H9 (cell line): ENCODE measurements at regions not wholly inside any gene's neighbourhood (a gene's known extent, or its start where the extent isn't known, plus 50 kb on each side); places are given as distances from the start of the nearest gene placed in this dataset.

Experiments used
- DNase-seq: peaks from one replicate; pipeline ENCODE4 v3.0.0-alpha.2; 2017
- H2AFZ ChIP-seq: one replicate; pipeline ENCODE4 v1.6.1; 2013; ENCODE audit warnings: mild to moderate bottlenecking, low read length, control low read depth, moderate library complexity
- H2AK5ac ChIP-seq: 2 replicates; pipeline ENCODE4 v1.6.1; 2013; ENCODE audit warnings: low read length, control low read depth, mixed read lengths; ENCODE audit not compliant: insufficient read length
- H2BK120ac ChIP-seq: one replicate; pipeline ENCODE4 v1.6.1; 2013; ENCODE audit warnings: low read depth, mild to moderate bottlenecking, low read length, control low read depth, inconsistent platforms; ENCODE audit not compliant: poor library complexity, severe bottlenecking
- H2BK12ac ChIP-seq: 2 replicates; pipeline ENCODE4 v1.6.1; 2013; ENCODE audit warnings: low read length, control low read depth, mixed read lengths, low read depth; ENCODE audit not compliant: insufficient read length
- H2BK15ac ChIP-seq: 2 replicates; pipeline ENCODE4 v1.6.1; 2013; ENCODE audit warnings: low read depth, low read length, control low read depth
- H2BK20ac ChIP-seq: one replicate; pipeline ENCODE4 v1.6.1; 2013; ENCODE audit warnings: low read depth, mild to moderate bottlenecking, low read length, control low read depth, inconsistent platforms; ENCODE audit not compliant: poor library complexity, severe bottlenecking
- H2BK5ac ChIP-seq: 2 replicates; pipeline ENCODE4 v1.6.1; 2013; ENCODE audit warnings: low read length, control low read depth, mixed read lengths; ENCODE audit not compliant: insufficient read length
- H3K14ac ChIP-seq: 2 replicates; pipeline ENCODE4 v1.6.1; 2013; ENCODE audit warnings: low read length, control low read depth; ENCODE audit not compliant: insufficient read depth
- H3K18ac ChIP-seq: 2 replicates; pipeline ENCODE4 v1.6.1; 2013; ENCODE audit warnings: low read depth, mild to moderate bottlenecking, mixed read lengths, low read length, control low read depth; ENCODE audit not compliant: insufficient read length
- H3K23ac ChIP-seq: 2 replicates; pipeline ENCODE4 v1.6.1; 2013; ENCODE audit warnings: low read length, control low read depth, mixed read lengths, low read depth; ENCODE audit not compliant: insufficient read length
- H3K23me2 ChIP-seq: 2 replicates; pipeline ENCODE4 v1.6.1; 2013; ENCODE audit warnings: low read depth, mild to moderate bottlenecking, mixed read lengths, low read length, control low read depth; ENCODE audit not compliant: insufficient read length, poor library complexity, severe bottlenecking
- H3K27ac ChIP-seq: 2 replicates; pipeline ENCODE4 v1.5.1; 2013; ENCODE audit warnings: low read length, control low read depth, mixed read lengths, low read depth; ENCODE audit not compliant: insufficient read length
- H3K27me3 ChIP-seq: 2 replicates; pipeline ENCODE4 v1.6.1; 2013; ENCODE audit warnings: low read length, control low read depth, inconsistent platforms; ENCODE audit not compliant: insufficient read depth
- H3K4ac ChIP-seq: 2 replicates; pipeline ENCODE4 v1.6.1; 2013; ENCODE audit warnings: low read depth, mild to moderate bottlenecking, control low read depth, inconsistent platforms, low read length, moderate library complexity
- H3K4me1 ChIP-seq: 2 replicates; pipeline ENCODE4 v1.6.1; 2013; ENCODE audit warnings: low read length, control low read depth, inconsistent platforms; ENCODE audit not compliant: insufficient read depth
- H3K4me2 ChIP-seq: 2 replicates; pipeline ENCODE4 v1.6.1; 2013; ENCODE audit warnings: low read length, control low read depth, mixed read lengths; ENCODE audit not compliant: insufficient read length, insufficient read depth
- H3K56ac ChIP-seq: 2 replicates; pipeline ENCODE4 v1.6.1; 2013; ENCODE audit warnings: low read depth, mild to moderate bottlenecking, mixed read lengths, low read length, control low read depth; ENCODE audit not compliant: insufficient read length
- H3K79me1 ChIP-seq: 2 replicates; pipeline ENCODE4 v1.6.1; 2013; ENCODE audit warnings: low read depth, mild to moderate bottlenecking, moderate library complexity, low read length, control low read depth, inconsistent platforms; ENCODE audit not compliant: insufficient read depth, poor library complexity, severe bottlenecking
- H3K79me2 ChIP-seq: 2 replicates; pipeline ENCODE4 v1.6.1; 2013; ENCODE audit warnings: low read length, control low read depth, inconsistent platforms; ENCODE audit not compliant: insufficient read depth
- H3K9ac ChIP-seq: 2 replicates; pipeline ENCODE4 v1.6.1; 2013; ENCODE audit warnings: low read length, control low read depth, mixed read lengths; ENCODE audit not compliant: insufficient read length; ENCODE audit errors: extremely low read depth
- H3K9me3 ChIP-seq: one replicate; pipeline ENCODE4 v1.6.1; 2013; ENCODE audit warnings: low read depth, low read length, inconsistent platforms; ENCODE audit not compliant: control insufficient read depth
- H3T11ph ChIP-seq: one replicate; pipeline ENCODE4 v1.6.1; 2013; ENCODE audit warnings: mild to moderate bottlenecking, low read length, control low read depth, inconsistent platforms
- H4K20me1 ChIP-seq: one replicate; pipeline ENCODE4 v1.6.1; 2013; ENCODE audit not compliant: control insufficient read depth, insufficient read length, insufficient read depth
- H4K5ac ChIP-seq: 2 replicates; pipeline ENCODE4 v1.6.1; 2013; ENCODE audit warnings: low read depth, mild to moderate bottlenecking, mixed read lengths, low read length, control low read depth; ENCODE audit not compliant: insufficient read length
- H4K8ac ChIP-seq: replicated peaks from 2 replicates; pipeline ENCODE4 v1.6.1; 2013; ENCODE audit warnings: low read length, control low read depth, mixed read lengths, low read depth; ENCODE audit not compliant: insufficient read length
- H4K91ac ChIP-seq: 2 replicates; pipeline ENCODE4 v1.6.1; 2013; ENCODE audit warnings: low read depth, mild to moderate bottlenecking, moderate library complexity, mixed read lengths, low read length, control low read depth; ENCODE audit not compliant: insufficient read length
- H3K27ac Mint-ChIP-seq, 3 experiments: 2 replicates in 2 of 3; 3 replicates in 1 of 3; pipeline ENCODE4 v1.8.0; 2020 to 2021; ENCODE audit warnings: mixed read lengths in 3 of 3, mild to moderate bottlenecking in 1 of 3, moderate library complexity in 1 of 3
- H3K27me3 Mint-ChIP-seq: 2 replicates; pipeline ENCODE4 v1.8.0; 2021; ENCODE audit warnings: low read depth, mild to moderate bottlenecking, moderate library complexity, mixed read lengths
- H3K36me3 Mint-ChIP-seq, 3 experiments: 2 replicates in 2 of 3; 3 replicates in 1 of 3; pipeline ENCODE4 v1.8.0; 2020 to 2021; ENCODE audit warnings: low read depth in 3 of 3, mixed read lengths in 3 of 3; ENCODE audit not compliant: insufficient read depth in 1 of 3
- H3K4me1 Mint-ChIP-seq, 2 experiments: 2 replicates each; pipeline ENCODE4 v1.8.0; 2020; ENCODE audit warnings: mixed read lengths in 2 of 2
- H3K4me3 Mint-ChIP-seq, 2 experiments: 2 replicates in 1 of 2; 3 replicates in 1 of 2; pipeline ENCODE4 v1.8.0; 2020 to 2021; ENCODE audit warnings: mild to moderate bottlenecking in 2 of 2, mixed read lengths in 2 of 2, moderate library complexity in 1 of 2
- H3K9me3 Mint-ChIP-seq, 2 experiments: 2 replicates in 1 of 2; 3 replicates in 1 of 2; pipeline ENCODE4 v1.8.0; 2020; ENCODE audit warnings: mild to moderate bottlenecking in 2 of 2, mixed read lengths in 2 of 2, moderate library complexity in 1 of 2
- CTCF ChIP-seq: fragments of 200-600 bp; sonication (generic); conservative IDR thresholded peaks from 3 replicates; pipeline ENCODE4 v1.8.0; 2021; ENCODE audit warnings: antibody characterized with exemption, mild to moderate bottlenecking
- WGBS: extraction: QIAGEN DNeasy Blood & Tissue Kit; methylation state at CpG from one replicate; pipeline ENCODE4 v1.1.7; 2013; ENCODE audit warnings: missing lambda C conversion rate, low lambda C conversion rate, mixed read lengths; ENCODE audit not compliant: insufficient read length; ENCODE audit errors: extremely low coverage; 5-methylcytosine and 5-hydroxymethylcytosine counted together

DNA sequence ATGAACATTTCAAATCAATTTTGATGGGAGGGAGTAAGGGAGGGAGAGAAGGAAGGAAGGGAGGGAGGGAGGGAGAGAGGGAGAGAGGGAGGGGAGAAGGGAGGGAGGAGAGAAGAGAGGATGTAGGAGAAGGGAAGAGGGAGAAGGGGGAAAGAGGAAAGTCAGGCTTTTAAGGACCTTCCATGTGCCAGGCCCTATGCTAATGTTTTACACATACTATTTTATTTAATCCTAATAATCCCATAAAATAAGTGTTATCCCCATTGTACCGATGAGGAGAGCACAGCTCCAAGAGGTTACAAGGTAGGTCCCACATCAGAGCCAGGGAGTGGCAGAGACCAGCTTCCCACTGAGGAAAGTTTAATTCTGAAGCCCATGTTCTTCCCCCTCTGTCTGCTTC, 341.9 kb downstream of the RAB28 start:
- H3K4me1 Mint-ChIP-seq: no peaks in the 10 kb centered on the region
- no peak for TF ChIP-seq CTCF

More for the DNA sequence above, 341.9 kb downstream of the RAB28 start:
- no peak overlapping the region for H4K5ac ChIP-seq
- WGBS: no CpG with 5 or more reads among the region's 1 CpG
- H4K91ac ChIP-seq: no peak overlapping the region
- H3K36me3 Mint-ChIP-seq: no peaks in the 10 kb centered on the region
- no peak overlapping the region for H3K4ac ChIP-seq
- H3K4me1 ChIP-seq: no peaks in the 10 kb centered on the region
- no peak overlapping the region for H2AFZ ChIP-seq
- H3K14ac ChIP-seq: no peak overlapping the region
- no peak for DNase-seq
- no peak overlapping the region for H2BK5ac ChIP-seq
- H3T11ph ChIP-seq: no peak overlapping the region
- H2BK12ac ChIP-seq: no peak overlapping the region
- no peaks in the 10 kb centered on the region for H4K20me1 ChIP-seq
- no peak overlapping the region for H3K18ac ChIP-seq
- H2BK120ac ChIP-seq: no peak overlapping the region
- no peak overlapping the region for H3K27ac ChIP-seq
- no peak overlapping the region for H4K8ac ChIP-seq
- H3K23ac ChIP-seq: no peak overlapping the region
- H3K9ac ChIP-seq: no peak overlapping the region
- no peaks in the 10 kb centered on the region for H3K27me3 Mint-ChIP-seq
- no peak overlapping the region for H2BK15ac ChIP-seq
- no peak overlapping the region for H2AK5ac ChIP-seq
- no peaks in the 10 kb centered on the region for H3K27me3 ChIP-seq
- H3K9me3 Mint-ChIP-seq: no peaks in the 10 kb centered on the region
- no peaks in the 10 kb centered on the region for H3K79me1 ChIP-seq
- no peaks in the 10 kb centered on the region for H3K23me2 ChIP-seq
- no peak overlapping the region for H2BK20ac ChIP-seq
- H3K27ac Mint-ChIP-seq: no peak overlapping the region
- H3K9me3 ChIP-seq: no peaks in the 10 kb centered on the region
- no peak overlapping the region for H3K4me3 Mint-ChIP-seq
- no peak overlapping the region for H3K4me2 ChIP-seq
- no peaks in the 10 kb centered on the region for H3K79me2 ChIP-seq
- H3K56ac ChIP-seq: no peak overlapping the region
